K562 (cell line): ENCODE measurements at regions not wholly inside any gene's neighbourhood (a gene's known extent, or its start where the extent isn't known, plus 50 kb on each side); places are given as distances from the start of the nearest gene placed in this dataset.

Experiments used
- ATAC-seq: fragments of 200-7000 bp; cut with Tn5 transposase; 3 replicates; pipeline ENCODE4 v1.9.1; 2020; ENCODE audit warnings: moderate library complexity
- BruUV-seq: library from RNA; stranded (reverse); fragments of 400-500 nt; replicated peaks from 2 replicates; lab custom pipeline; 2021; lab: Mats Ljungman, UMichigan
- CTCF ChIA-PET: fragments of 300-600 bp; formaldehyde crosslinking; extraction: SDS; loops from one replicate; lab custom pipeline; 2021; ENCODE audit warnings: low intra/inter-chr PET ratio; lab: Yijun Ruan, JAX
- POLR2A ChIA-PET: fragments of 300-600, 350-650 bp; sonication (Branson Sonifier 250); formaldehyde crosslinking; extraction: SDS; loops from one replicate; lab custom pipeline; 2021; ENCODE audit warnings: antibody characterized with exemption, inconsistent platforms; lab: Yijun Ruan, JAX
- DNase-seq, 4 experiments: peaks; one replicate each; pipeline versions ENCODE4 v3.0.0 to v3.0.0-alpha.2; 2011 to 2018; ENCODE audit warnings: low spot score in 3 of 4, mixed read lengths in 3 of 4; ENCODE audit errors: extremely low read depth in 1 of 4
- FAIRE-seq: peaks from 2 replicates; lab custom pipeline; 2011; peaks lifted over from hg19 to GRCh38; lab: Jason Lieb, UNC
- H2AFZ ChIP-seq: 2 replicates; pipeline ENCODE4 v1.6.0; 2011; ENCODE audit warnings: low read depth, low read length, control low read depth, inconsistent platforms
- H3K27ac ChIP-seq: fragments of 200-600 bp; 3 replicates; pipeline ENCODE4 v1.8.0; 2011; ENCODE audit warnings: low read depth, mild to moderate bottlenecking, control low read depth, inconsistent platforms, low read length, moderate library complexity, mixed read lengths; ENCODE audit errors: extremely low read depth
- H3K27me3 ChIP-seq, 2 experiments: fragments of 300-600 bp in 1 of 2; 2 replicates in 1 of 2; 3 replicates in 1 of 2; pipeline versions ENCODE4 v1.6.0 to v1.8.0; 2011; ENCODE audit warnings: inconsistent platforms in 2 of 2, low read length in 2 of 2, mild to moderate bottlenecking in 1 of 2, mixed read lengths in 1 of 2, moderate library complexity in 1 of 2; ENCODE audit not compliant: control insufficient read depth in 2 of 2, insufficient read depth in 2 of 2
- H3K36me3 ChIP-seq: fragments of 300-600 bp; 3 replicates; pipeline ENCODE4 v1.8.0; 2011; ENCODE audit warnings: mild to moderate bottlenecking, low read length, inconsistent platforms; ENCODE audit not compliant: control insufficient read depth, insufficient read depth
- H3K4me1 ChIP-seq, 2 experiments: fragments of 200-600 bp in 1 of 2; replicated peaks in 1 of 2; 2 replicates in 1 of 2; 3 replicates in 1 of 2; pipeline versions ENCODE4 v1.5.1 to v1.8.0; 2011; ENCODE audit warnings: inconsistent platforms in 2 of 2, low read length in 2 of 2, mild to moderate bottlenecking in 1 of 2, mixed read lengths in 1 of 2, moderate library complexity in 1 of 2; ENCODE audit not compliant: control insufficient read depth in 2 of 2, insufficient read depth in 2 of 2
- H3K4me2 ChIP-seq: 2 replicates; pipeline ENCODE4 v1.6.1; 2011; ENCODE audit warnings: low read length, control low read depth, inconsistent platforms, mixed read lengths; ENCODE audit not compliant: insufficient read depth
- H3K4me3 ChIP-seq: fragments of 200-600 bp; sonication (generic), shearing (Covaris generic); 2 replicates; pipeline ENCODE4 v1.5.1; 2016; ENCODE audit warnings: control low read depth, inconsistent platforms
- H3K79me2 ChIP-seq: fragments of 200-600 bp; 3 replicates; pipeline ENCODE4 v1.8.0; 2011; ENCODE audit warnings: low read length, inconsistent platforms; ENCODE audit not compliant: control insufficient read depth, insufficient read depth
- H3K9ac ChIP-seq, 2 experiments: 2 replicates each; pipeline versions ENCODE4 v1.6.0 to v1.6.1; 2011; ENCODE audit warnings: low read depth in 2 of 2, low read length in 2 of 2, control low read depth in 1 of 2, inconsistent platforms in 1 of 2, mild to moderate bottlenecking in 1 of 2, mixed read lengths in 1 of 2; ENCODE audit not compliant: insufficient read depth in 1 of 2
- H3K9me1 ChIP-seq: one replicate; pipeline ENCODE4 v1.6.0; 2011; ENCODE audit warnings: inconsistent platforms, mild to moderate bottlenecking, low read length, moderate library complexity; ENCODE audit not compliant: control insufficient read depth, insufficient read depth
- H3K9me3 ChIP-seq: replicated peaks from 2 replicates; pipeline ENCODE4 v1.5.1; 2011; ENCODE audit warnings: low read depth, low read length, inconsistent platforms; ENCODE audit not compliant: control insufficient read depth, insufficient read depth
- H4K20me1 ChIP-seq: replicated peaks from 2 replicates; pipeline ENCODE4 v1.6.1; 2011; ENCODE audit warnings: low read length, inconsistent platforms, mixed read lengths; ENCODE audit not compliant: control insufficient read depth, insufficient read depth
- CBFA2T3 ChIP-seq: fragments of 450-650 bp; IDR thresholded peaks from 2 replicates; pipeline ENCODE4 v1.6.1; 2017
- CBX3 ChIP-seq, 2 experiments: IDR thresholded peaks; 1 replicate in 1 of 2; 2 replicates in 1 of 2; pipeline ENCODE4 v1.6.1; 2012; ENCODE audit warnings: inconsistent platforms in 2 of 2, low read length in 2 of 2, borderline replicate concordance in 1 of 2, control low read depth in 1 of 2
- CTCF ChIP-seq, 3 experiments: IDR thresholded peaks in 2 of 3; conservative IDR thresholded peaks in 1 of 3; 2 replicates each; pipeline ENCODE4 v1.5.1; 2011 to 2012; ENCODE audit warnings: low read length in 3 of 3, mild to moderate bottlenecking in 3 of 3, control low read depth in 2 of 3, improper control_type of control experiment in 1 of 3, inconsistent platforms in 1 of 3, low read depth in 1 of 3, mixed read lengths in 1 of 3, moderate library complexity in 1 of 3; ENCODE audit not compliant: insufficient read depth in 2 of 3
- DMBX1 ChIP-seq: fragments of 250-450 bp; sonication (Bioruptor Pico); IDR thresholded peaks from 2 replicates; pipeline ENCODE4 v1.8.0; 2022; ENCODE audit warnings: inconsistent platforms, mild to moderate bottlenecking, moderate library complexity, borderline replicate concordance
- GABPB2 ChIP-seq: fragments of 250-450 bp; sonication (Bioruptor Pico); conservative IDR thresholded peaks from 2 replicates; pipeline ENCODE4 v1.5.1; 2021; ENCODE audit warnings: mild to moderate bottlenecking
- MED1 ChIP-seq: sonication (generic); formaldehyde crosslinking; IDR thresholded peaks from 2 replicates; pipeline ENCODE4 v1.8.1; 2023; ENCODE audit warnings: missing genetic modification reagents, borderline replicate concordance
- PCBP1 ChIP-seq: fragments of 200-400 bp; formaldehyde crosslinking; IDR thresholded peaks from 2 replicates; pipeline ENCODE4 v1.6.1; 2018; ENCODE audit warnings: mild to moderate bottlenecking, low read depth, low read length; ENCODE audit not compliant: poor library complexity, severe bottlenecking
- SAFB2 ChIP-seq: fragments of 200-400 bp; formaldehyde crosslinking; IDR thresholded peaks from 2 replicates; pipeline ENCODE4 v1.6.1; 2018; ENCODE audit warnings: borderline replicate concordance, low read length, low read depth, moderate library complexity; ENCODE audit not compliant: severe bottlenecking
- SMARCA4 ChIP-seq: fragments of 450-650 bp; IDR thresholded peaks from 2 replicates; pipeline ENCODE4 v1.6.1; 2016
- ZBTB40 ChIP-seq, 2 experiments: fragments of 450-650 bp in 1 of 2; sonication (generic) in 1 of 2; formaldehyde crosslinking in 1 of 2; IDR thresholded peaks; 2 replicates each; pipeline versions ENCODE4 v1.7.1 to v1.9.0; 2016 to 2022; ENCODE audit warnings: inconsistent platforms in 1 of 2, mild to moderate bottlenecking in 1 of 2, missing genetic modification reagents in 1 of 2
- ZNF347 ChIP-seq: fragments of 450-650 bp; formaldehyde crosslinking; IDR thresholded peaks from 2 replicates; pipeline ENCODE4 v1.4.0; 2020; ENCODE audit warnings: low read depth, mild to moderate bottlenecking, moderate library complexity
- WGBS: fragments of 100-300 bp; shearing (Covaris generic); methylation state at CpG from one replicate; pipeline ENCODE4 v1.1.6; 2016; ENCODE audit warnings: low coverage, mixed read lengths; ENCODE audit not compliant: insufficient coverage; ENCODE audit errors: missing lambda C conversion rate; 5-methylcytosine and 5-hydroxymethylcytosine counted together
- in situ Hi-C: fragments of 300-500 bp; cut with MboI; formaldehyde crosslinking; loops from 4 replicates; pipeline ENCODE4 v1.15.0; 2018; ENCODE audit warnings: inconsistent platforms, mixed read lengths
- intact Hi-C: fragments of 100-400 bp; cut with micrococcal nuclease; formaldehyde crosslinking; loops from 2 replicates; pipeline ENCODE4 v1.14.2; 2022

DNA sequence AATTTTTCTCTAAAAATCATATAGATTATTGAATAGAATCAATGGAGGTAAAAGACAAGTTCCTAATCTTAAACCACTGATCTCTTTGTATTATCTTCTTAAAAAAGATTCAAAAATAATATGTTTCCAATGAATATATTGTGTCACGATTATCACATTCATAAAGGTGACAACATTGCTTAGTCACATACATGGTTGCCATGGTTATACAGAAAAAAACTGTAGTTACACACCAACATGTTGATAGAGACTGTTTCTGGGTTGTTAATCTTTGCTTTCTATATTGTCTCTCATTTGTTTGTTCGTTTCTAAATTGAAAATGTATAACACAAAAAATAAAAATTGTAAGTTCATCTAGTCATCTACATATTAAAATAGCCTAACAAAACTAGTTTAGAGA lies 376.0 kb upstream of the ALCAM start:
- H3K4me2 ChIP-seq = no peak overlapping the region
- no peak for FAIRE-seq
- 4% methylated on average over 2 of the region's 2 CpGs for WGBS
- no peak overlapping the region for H3K4me3 ChIP-seq
- no peaks in the 10 kb centered on the region for H3K9me3 ChIP-seq
- no TSS peak for BruUV-seq
- no peaks in the 10 kb centered on the region for H3K9me1 ChIP-seq
- intact Hi-C loops (no loop called here), in situ Hi-C loops (no loop called here)
- no peaks in the 10 kb centered on the region for H3K4me1 ChIP-seq
- no peak overlapping the region for H3K27ac ChIP-seq
- no peaks in the 10 kb centered on the region for H3K36me3 ChIP-seq
- POLR2A ChIA-PET = no interaction called here
- DNase-seq = no peak
- no peaks in the 10 kb centered on the region for H3K79me2 ChIP-seq
- CTCF ChIA-PET = no interaction called here
- no peaks in the 10 kb centered on the region for H4K20me1 ChIP-seq
- no peaks in the 10 kb centered on the region for H3K27me3 ChIP-seq
- H2AFZ ChIP-seq = no peak overlapping the region
- no peak overlapping the region for H3K9ac ChIP-seq
- ATAC-seq = no peak
- TF ChIP-seq ZNF347 (CRISPR knock-in tag) (no peak), GABPB2 (CRISPR knock-in tag) (no peak), SMARCA4 (no peak), MED1 (no peak), DMBX1 (CRISPR knock-in tag) (no peak), CBX3 (IDR thresholded peaks at IDR 0.05; ENCODE audit: borderline replicate concordance in 1 of 2, low read length in 2 of 2) (no peak), CTCF (IDR thresholded peaks at IDR 0.05 in 2 of 3, conservative IDR thresholded peaks at IDR 0.05 in 1 of 3; ENCODE audit: insufficient read depth in 2 of 3, low read depth in 1 of 3, low read length in 3 of 3) (no peak), ZBTB40 (IDR thresholded peaks at IDR 0.05) (no peak), ZBTB40 (CRISPR knock-in tag; IDR thresholded peaks at IDR 0.05) (no peak), SAFB2 (no peak), PCBP1 (no peak), CBFA2T3 (no peak)
